Glutamatergic neuron (in vitro differentiated cells): ENCODE measurements at regions not wholly inside any gene's neighbourhood (a gene's known extent, or its start where the extent isn't known, plus 50 kb on each side); places are given as distances from the start of the nearest gene placed in this dataset.

Source experiments
- DNase-seq: peaks from one replicate; pipeline ENCODE4 v3.0.0; 2022
- H3K27ac Mint-ChIP-seq: one replicate; pipeline ENCODE4 v1.8.0; 2020; ENCODE audit warnings: mild to moderate bottlenecking, mixed read lengths, inconsistent platforms; ENCODE audit not compliant: unreplicated experiment
- H3K27me3 Mint-ChIP-seq: one replicate; pipeline ENCODE4 v1.8.0; 2020; ENCODE audit warnings: mild to moderate bottlenecking, moderate library complexity, mixed read lengths, inconsistent platforms; ENCODE audit not compliant: unreplicated experiment
- H3K36me3 Mint-ChIP-seq: one replicate; pipeline ENCODE4 v1.8.0; 2020; ENCODE audit warnings: mild to moderate bottlenecking, mixed read lengths, inconsistent platforms; ENCODE audit not compliant: unreplicated experiment
- H3K4me1 Mint-ChIP-seq: one replicate; pipeline ENCODE4 v1.8.0; 2020; ENCODE audit warnings: mild to moderate bottlenecking, low read depth, mixed read lengths, inconsistent platforms; ENCODE audit not compliant: unreplicated experiment
- H3K4me3 Mint-ChIP-seq: one replicate; pipeline ENCODE4 v1.8.0; 2020; ENCODE audit warnings: mild to moderate bottlenecking, mixed read lengths, inconsistent platforms; ENCODE audit not compliant: unreplicated experiment
- H3K9me3 Mint-ChIP-seq: one replicate; pipeline ENCODE4 v1.8.0; 2020; ENCODE audit warnings: mild to moderate bottlenecking, moderate library complexity, mixed read lengths, inconsistent platforms; ENCODE audit not compliant: unreplicated experiment
- TF ChIP-seq, protein P1 (sequence below): fragments of 200-600 bp; sonication (generic); IDR thresholded peaks from one replicate; pipeline ENCODE4 v1.5.0; 2021; ENCODE audit not compliant: partially characterized antibody, unreplicated experiment

DNA sequence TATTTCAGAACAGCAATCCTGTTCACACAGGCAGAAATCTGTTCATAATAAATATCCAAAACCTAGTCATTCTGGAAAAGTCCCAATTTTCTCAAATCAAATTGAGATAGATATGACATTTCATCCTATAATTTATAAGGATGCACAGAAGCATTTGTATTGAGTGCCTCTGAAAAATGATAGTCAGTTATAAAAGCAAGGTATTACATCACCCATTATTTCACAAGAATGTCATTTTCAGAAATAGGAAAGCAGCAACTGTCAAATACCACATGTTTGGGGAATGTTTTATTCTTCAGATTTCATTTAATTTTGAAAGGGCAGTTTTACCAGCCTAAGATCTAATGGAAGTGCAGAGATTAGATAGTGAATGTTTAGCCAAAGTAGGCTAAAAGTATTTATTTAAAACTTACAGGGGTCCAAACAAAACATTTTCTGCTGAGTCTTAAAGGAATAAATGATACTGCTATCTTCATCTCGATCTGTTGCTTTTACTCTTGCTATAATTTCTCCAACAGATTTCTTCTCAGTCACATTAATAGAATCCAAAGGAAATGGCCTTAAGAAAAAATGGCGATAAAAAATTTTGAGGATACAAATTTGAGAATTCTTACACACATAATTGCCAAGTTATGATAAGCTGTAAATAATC is 185.8 kb downstream of the HGF start:
- no peaks in the 10 kb centered on the region for H3K4me1 Mint-ChIP-seq
- H3K27me3 Mint-ChIP-seq = no peaks in the 10 kb centered on the region
- H3K36me3 Mint-ChIP-seq = no peaks in the 10 kb centered on the region
- no peaks in the 10 kb centered on the region for H3K9me3 Mint-ChIP-seq
- no peak overlapping the region for H3K4me3 Mint-ChIP-seq
- TF ChIP-seq, protein P1, sequence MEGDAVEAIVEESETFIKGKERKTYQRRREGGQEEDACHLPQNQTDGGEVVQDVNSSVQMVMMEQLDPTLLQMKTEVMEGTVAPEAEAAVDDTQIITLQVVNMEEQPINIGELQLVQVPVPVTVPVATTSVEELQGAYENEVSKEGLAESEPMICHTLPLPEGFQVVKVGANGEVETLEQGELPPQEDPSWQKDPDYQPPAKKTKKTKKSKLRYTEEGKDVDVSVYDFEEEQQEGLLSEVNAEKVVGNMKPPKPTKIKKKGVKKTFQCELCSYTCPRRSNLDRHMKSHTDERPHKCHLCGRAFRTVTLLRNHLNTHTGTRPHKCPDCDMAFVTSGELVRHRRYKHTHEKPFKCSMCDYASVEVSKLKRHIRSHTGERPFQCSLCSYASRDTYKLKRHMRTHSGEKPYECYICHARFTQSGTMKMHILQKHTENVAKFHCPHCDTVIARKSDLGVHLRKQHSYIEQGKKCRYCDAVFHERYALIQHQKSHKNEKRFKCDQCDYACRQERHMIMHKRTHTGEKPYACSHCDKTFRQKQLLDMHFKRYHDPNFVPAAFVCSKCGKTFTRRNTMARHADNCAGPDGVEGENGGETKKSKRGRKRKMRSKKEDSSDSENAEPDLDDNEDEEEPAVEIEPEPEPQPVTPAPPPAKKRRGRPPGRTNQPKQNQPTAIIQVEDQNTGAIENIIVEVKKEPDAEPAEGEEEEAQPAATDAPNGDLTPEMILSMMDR = no peak
- no peak overlapping the region for H3K27ac Mint-ChIP-seq
- DNase-seq = no peak

DNA sequence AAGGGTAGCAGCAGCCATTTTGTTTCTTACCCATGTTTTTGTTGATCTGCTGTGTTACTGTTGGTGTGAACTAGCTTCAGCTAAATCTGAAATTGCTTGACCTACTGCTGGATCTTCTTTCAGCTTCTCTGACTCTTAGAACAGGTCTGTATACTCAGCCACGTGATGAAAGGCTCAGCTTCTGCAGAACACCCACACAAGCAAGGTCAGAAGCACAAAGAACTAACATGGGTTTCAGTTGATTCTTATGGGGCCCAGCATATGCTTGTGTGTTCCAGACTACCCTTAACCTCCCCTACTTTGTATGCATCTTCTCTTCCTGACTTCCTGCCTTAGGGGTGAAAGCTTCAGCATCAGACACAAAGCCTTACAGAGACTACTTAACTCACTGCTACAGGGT is 186.8 kb downstream of the HGF start:
- TF ChIP-seq, protein P1 = no peak
- Mint-ChIP-seq H3K27me3 (no peaks in the 10 kb centered on the region), H3K9me3 (no peaks in the 10 kb centered on the region), H3K36me3 (no peaks in the 10 kb centered on the region), H3K4me3 (no peak overlapping the region), H3K4me1 (no peaks in the 10 kb centered on the region), H3K27ac (no peak overlapping the region)
- no peak for DNase-seq

GRCh38 chr7:81577642-81578340 is 192.1 kb downstream of the HGF start:
- H3K9me3 Mint-ChIP-seq = no peaks in the 10 kb centered on the region

DNA sequence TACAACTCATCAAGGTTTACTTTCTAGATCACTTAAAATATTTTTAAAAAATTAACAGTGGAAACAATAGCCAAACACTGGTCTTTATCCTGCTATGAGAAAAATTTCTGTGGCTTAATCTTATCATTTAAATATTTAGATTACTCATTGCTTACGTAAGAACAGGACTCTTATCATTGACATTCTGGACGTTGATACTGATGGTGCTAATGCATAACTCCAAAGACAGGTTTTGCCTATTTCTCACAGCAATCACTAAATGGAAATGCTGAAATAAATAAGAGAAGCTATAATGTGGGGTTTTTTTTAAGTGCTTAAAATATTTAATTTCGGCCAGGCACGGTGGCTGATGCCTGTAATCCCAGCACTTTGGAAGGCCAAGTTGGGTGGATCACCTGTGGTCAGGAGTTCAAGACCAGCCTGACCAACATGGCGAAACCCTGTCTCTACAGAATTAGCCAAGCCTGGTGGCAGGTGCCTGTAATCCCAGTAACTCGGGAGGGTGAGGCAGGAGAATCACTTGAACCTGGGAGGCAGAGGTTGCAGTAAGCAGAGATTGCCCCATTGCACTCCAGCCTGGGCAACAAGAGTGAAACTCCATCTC is 195.0 kb downstream of the HGF start:
- TF ChIP-seq, protein P1 = no peak
- Mint-ChIP-seq H3K36me3 (no peaks in the 10 kb centered on the region), H3K4me1 (no peaks in the 10 kb centered on the region), H3K27me3 (peaks cover 2% of the 10 kb centered on the region), H3K9me3 (no peaks in the 10 kb centered on the region), H3K27ac (no peak overlapping the region), H3K4me3 (no peak overlapping the region)
- no peak for DNase-seq

More at GRCh38 chr7:81577642-81578340, 192.1 kb downstream of the HGF start:
- H3K4me1 Mint-ChIP-seq = no peaks in the 10 kb centered on the region
- no peaks in the 10 kb centered on the region for H3K36me3 Mint-ChIP-seq
- H3K27ac Mint-ChIP-seq = no peak overlapping the region
- H3K4me3 Mint-ChIP-seq = no peak overlapping the region
- TF ChIP-seq, protein P1 = no peak
- H3K27me3 Mint-ChIP-seq = no peaks in the 10 kb centered on the region
- no peak for DNase-seq

GRCh38 chr7:81573932-81574331 is 195.9 kb downstream of the HGF start:
- TF ChIP-seq, protein P1 = no peak
- no peaks in the 10 kb centered on the region for H3K36me3 Mint-ChIP-seq
- H3K9me3 Mint-ChIP-seq = no peaks in the 10 kb centered on the region
- H3K4me1 Mint-ChIP-seq = no peaks in the 10 kb centered on the region
- DNase-seq = no peak
- H3K27me3 Mint-ChIP-seq = peaks cover 2% of the 10 kb centered on the region
- H3K4me3 Mint-ChIP-seq = no peak overlapping the region
- no peak overlapping the region for H3K27ac Mint-ChIP-seq
